ENCODE measurements at regions not wholly inside any gene's neighbourhood (a gene's known extent, or its start where the extent isn't known, plus 50 kb on each side); places are given as distances from the start of the nearest gene placed in this dataset.

DNA sequence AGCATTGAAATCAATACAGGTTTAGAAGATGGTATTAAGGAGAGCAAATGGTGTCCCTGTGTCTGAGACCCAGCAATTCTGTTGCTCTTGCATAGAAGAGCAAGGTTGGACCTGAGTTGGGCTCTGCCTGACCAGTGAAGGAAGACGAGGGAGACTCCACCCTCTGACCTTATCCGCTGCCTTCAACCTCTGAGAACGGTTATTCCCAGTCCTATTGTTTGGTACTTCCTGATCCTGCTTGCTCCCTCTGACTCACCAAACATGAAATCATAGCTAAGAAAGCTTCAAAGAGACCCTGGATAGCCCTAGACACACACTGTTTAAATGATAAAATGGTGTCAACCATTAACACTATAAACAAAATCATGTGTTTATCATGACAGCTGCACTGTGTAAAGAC, 218.5 kb downstream of the PLK2 start:
- DNase-seq: no peak
- TF ChIP-seq POLR2A (IDR thresholded peaks at IDR 0.05; ENCODE audit: low read length) (no peak), GATA1 (IDR thresholded peaks at IDR 0.05; ENCODE audit: low read depth, low read length) (no peak)

DNA sequence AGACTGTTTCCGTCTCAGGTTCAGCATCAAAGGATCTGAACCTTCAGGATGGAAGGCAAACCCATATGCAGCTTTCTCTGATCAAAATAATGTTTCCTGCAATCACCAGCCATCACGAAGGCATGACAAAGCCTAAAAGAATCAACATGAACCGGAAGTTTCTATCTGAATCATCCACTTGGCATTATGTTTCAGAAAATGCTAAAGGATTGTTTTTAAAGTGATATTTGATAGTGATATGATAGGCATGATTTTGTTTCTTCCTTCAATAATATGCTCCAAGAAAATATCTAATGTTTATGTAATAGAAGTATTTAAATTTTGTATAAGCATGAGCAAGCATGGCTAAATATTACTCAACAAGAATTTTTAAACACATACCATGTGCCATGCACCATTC, 219.6 kb downstream of the PLK2 start:
- TF ChIP-seq POLR2A (IDR thresholded peaks at IDR 0.05; ENCODE audit: low read length) (no peak), GATA1 (IDR thresholded peaks at IDR 0.05; ENCODE audit: low read depth, low read length) (no peak)
- DNase-seq: no peak

DNA sequence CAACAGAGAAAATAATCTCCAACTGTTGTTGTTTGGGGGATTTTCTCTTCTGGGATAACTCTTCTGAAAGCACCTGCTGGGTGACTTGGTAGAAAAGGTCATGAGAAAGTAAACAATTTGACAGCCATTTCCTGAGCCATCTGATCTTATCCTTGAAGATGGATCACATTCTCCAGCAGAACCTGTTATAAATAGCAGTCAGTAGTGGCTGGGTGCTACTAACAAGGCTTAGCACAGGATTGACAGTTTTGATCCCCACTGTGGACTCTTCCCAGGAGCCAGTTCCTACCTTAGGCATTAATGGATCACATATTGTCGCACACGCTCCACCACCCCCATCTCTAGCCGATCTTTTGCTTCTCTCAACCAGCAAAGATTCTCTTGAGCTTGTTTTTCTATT, 220.2 kb downstream of the PLK2 start:
- TF ChIP-seq GATA1 (IDR thresholded peaks at IDR 0.05; ENCODE audit: low read depth, low read length): no peak
- no peak for TF ChIP-seq POLR2A (IDR thresholded peaks at IDR 0.05; ENCODE audit: low read length)
- no peak for DNase-seq

DNA sequence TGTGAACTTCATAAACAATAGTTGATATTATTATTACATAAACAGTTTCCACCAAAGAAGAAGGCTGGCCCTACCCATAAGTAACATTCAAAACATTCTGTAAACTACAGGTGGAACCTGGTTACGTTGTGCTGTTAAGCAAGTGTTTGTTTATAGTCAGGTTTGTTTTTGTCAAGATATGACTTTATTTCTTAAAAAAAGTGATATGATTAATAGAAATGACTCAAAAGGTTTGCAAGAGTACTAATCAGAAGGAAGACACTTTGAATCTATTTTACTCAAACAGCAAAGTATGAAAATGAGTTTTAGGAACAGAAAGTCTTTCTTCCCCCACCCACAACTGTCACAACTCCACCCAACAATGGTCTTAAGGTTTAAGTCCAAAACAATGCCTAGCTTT, 220.8 kb downstream of the PLK2 start:
- no peak for DNase-seq
- TF ChIP-seq POLR2A (IDR thresholded peaks at IDR 0.05; ENCODE audit: low read length): no peak
- TF ChIP-seq GATA1 (IDR thresholded peaks at IDR 0.05; ENCODE audit: low read depth, low read length): no peak

DNA sequence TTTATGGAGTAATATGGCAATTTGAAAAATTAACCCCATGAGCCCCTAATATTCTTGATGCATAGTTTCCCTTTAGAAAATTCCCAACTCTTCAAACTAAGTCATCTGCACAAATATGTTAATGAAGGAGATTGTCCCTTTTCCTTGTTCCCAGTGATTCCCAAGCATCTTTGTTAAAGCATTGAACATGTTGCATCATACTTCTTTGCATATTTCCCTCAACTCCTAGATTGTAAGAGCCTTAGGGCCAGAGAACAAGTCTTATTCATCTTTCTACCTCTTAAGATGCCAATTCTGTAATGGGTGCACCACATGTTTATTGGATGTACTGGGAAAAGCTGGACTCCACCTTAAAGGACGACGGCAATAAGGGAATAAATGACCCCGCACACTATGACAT, 223.4 kb downstream of the PLK2 start:
- no peak for DNase-seq
- TF ChIP-seq GATA1 (IDR thresholded peaks at IDR 0.05; ENCODE audit: low read depth, low read length) (no peak), POLR2A (IDR thresholded peaks at IDR 0.05; ENCODE audit: low read length) (no peak)

DNA sequence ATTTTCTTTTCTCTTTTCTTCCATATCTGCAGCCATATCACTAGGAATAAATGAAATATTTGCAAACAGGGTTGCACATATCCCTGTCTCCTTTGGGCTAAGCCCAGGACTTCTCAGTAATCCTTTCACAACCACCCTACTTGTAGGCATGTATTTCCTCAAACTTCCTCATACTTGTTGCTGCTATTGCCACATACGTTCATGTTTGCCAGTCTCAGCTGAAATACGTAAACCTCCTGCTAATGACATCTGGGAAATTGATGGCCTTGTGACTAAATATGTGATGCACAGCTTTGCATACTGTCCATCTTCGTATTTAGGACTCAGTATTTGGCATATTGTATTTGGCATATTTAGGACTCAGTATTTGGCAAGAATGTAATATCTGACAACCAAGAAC, 224.6 kb downstream of the PLK2 start:
- TF ChIP-seq POLR2A (IDR thresholded peaks at IDR 0.05; ENCODE audit: low read length) (no peak), GATA1 (IDR thresholded peaks at IDR 0.05; ENCODE audit: low read depth, low read length) (no peak)
- no peak for DNase-seq

DNA sequence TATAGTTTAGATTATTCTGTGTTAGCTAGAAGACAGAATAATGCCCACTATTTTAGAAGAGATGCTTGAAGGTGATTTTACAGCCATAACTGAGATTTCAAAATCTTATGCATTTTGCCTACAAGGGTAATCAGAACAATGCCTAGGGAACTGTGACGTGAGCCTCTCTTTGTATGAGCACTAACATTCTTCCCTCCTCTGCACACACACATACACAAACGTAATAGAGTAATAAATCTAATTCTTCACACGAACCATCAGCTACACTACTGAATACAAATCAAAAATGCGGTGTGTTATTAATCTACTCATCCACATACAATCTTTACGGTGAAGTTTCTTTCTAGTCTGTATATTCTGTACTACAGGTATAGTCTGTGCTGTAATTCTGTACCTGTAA, 227.8 kb downstream of the PLK2 start:
- no peak for DNase-seq
- no peak for TF ChIP-seq POLR2A (IDR thresholded peaks at IDR 0.05; ENCODE audit: low read length)
- no peak for TF ChIP-seq GATA1 (IDR thresholded peaks at IDR 0.05; ENCODE audit: low read depth, low read length)

DNA sequence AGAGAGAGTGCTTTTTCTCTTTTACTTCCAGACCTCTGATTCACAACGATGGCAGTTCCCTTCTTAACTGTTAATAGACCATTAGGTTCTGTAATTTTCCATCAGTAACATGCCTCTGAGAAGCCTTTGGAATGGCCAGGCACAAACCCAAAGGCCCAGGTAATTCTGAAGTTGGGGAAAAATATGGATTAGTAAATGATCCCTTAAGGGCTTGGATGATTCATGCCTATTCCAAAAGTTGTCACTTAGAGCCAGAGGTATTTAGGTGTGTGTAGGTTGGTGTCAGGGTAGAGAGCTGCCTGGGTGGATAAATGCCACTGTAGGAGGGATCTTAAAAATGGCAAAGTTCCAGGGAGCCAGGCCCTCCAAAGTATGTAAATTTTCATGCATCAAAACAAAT, 228.8 kb downstream of the PLK2 start:
- TF ChIP-seq GATA1 (IDR thresholded peaks at IDR 0.05; ENCODE audit: low read depth, low read length) (no peak), POLR2A (IDR thresholded peaks at IDR 0.05; ENCODE audit: low read length) (no peak)
- no peak for DNase-seq

DNA sequence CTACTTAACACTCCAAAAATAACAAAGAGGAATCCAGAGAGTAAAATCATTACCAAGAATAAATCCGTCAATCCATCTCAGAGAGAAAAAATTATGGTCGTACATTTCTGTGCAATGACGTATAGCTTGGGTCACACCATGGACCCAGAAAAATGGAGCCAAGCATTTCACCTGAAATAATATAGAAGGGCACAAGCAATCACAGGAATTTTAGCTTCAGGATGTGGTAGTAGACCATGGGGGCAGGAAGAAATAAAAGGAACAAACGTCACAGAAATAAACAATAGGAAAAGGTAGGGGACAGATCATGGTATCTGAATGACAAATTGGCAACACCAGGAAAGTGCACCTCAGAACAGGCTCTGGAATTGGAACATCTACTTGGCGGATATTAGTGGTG, 231.0 kb downstream of the PLK2 start:
- TF ChIP-seq GATA1 (IDR thresholded peaks at IDR 0.05; ENCODE audit: low read depth, low read length) (no peak), POLR2A (IDR thresholded peaks at IDR 0.05; ENCODE audit: low read length) (no peak)
- no peak for DNase-seq

DNA sequence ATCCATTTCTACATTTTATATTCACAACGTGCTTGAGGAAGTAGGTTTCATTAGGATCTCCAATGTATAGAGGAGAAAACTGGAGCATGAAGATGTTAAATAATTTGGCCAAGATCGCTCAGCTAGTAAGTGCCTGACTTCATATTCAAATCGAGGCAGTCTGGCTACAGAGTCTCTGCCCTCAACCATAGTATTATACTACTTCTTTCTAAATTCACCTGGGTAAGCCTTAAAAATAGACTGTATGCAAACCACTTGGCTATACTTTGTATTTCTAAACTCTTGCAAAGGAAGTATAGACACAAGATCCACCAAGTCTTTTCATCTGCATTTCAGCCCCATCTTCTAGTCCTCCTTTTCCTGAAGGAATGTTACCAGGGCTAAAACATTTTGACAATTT, 232.0 kb downstream of the PLK2 start:
- TF ChIP-seq POLR2A (IDR thresholded peaks at IDR 0.05; ENCODE audit: low read length) (no peak), GATA1 (IDR thresholded peaks at IDR 0.05; ENCODE audit: low read depth, low read length) (no peak)

DNA sequence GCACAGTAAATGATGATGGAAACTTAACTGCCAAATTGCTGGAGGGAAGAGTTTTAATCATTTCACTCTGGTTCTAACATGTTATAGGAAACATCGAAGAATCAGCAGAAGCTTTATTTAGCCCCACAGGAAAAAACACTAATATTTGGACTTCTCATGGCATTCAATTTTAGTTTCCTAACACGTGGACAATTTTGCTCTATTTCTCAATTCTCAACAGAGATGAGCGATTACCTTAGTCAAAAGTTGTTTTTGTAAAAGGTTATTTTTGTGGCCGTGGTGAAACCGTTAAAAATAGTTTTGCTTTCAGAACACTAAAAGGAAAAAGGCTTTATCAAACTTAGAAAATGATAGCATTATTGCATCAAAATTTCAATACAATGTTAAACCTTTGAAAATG, 235.2 kb downstream of the PLK2 start:
- DNase-seq: no peak

More for the DNA sequence above, 232.0 kb downstream of the PLK2 start:
- no peak for DNase-seq

DNA sequence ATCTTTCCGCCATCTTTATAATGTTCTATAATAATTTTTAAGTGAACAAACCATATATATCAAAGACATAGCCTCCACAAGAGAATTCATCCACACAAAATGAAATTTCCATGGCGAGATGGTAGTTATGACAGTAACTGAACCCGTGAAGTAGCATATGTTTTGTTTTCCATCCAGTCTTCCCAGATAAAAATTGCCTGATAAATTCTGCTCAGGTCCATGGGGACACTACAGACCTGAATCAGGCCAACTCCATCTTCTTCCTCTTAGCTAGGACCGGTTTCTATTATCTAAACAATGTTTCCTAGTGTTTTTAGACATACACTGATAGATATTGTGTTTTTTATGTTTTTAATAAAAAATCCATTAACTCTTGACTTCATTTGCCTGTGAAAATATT, 235.7 kb downstream of the PLK2 start:
- TF ChIP-seq GATA1 (IDR thresholded peaks at IDR 0.05; ENCODE audit: low read depth, low read length): no peak
- no peak for TF ChIP-seq POLR2A (IDR thresholded peaks at IDR 0.05; ENCODE audit: low read length)
- DNase-seq: no peak

More for the DNA sequence above, 235.2 kb downstream of the PLK2 start:
- no peak for TF ChIP-seq GATA1 (IDR thresholded peaks at IDR 0.05; ENCODE audit: low read depth, low read length)

DNA sequence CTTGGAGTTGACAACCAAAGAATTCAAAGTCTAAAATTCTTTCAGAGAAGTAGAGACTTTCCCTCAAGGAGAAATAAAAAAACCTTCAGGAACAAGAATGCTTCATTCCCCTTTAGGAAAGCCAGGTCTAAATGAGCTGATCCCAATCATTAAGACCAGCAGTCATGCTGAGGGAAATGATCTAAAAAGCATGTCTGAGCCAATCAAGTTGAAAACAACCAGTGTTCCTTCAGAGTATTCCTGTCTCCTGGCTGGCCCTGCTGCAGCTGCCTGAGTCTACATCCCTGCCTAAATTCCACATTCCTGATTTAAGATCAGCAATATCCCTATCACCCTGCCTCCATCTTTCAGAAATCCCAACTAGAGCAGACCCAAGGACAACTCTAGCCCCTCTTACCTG, 244.5 kb downstream of the PLK2 start:
- TF ChIP-seq GATA1 (IDR thresholded peaks at IDR 0.05; ENCODE audit: low read depth, low read length) (no peak), POLR2A (IDR thresholded peaks at IDR 0.05; ENCODE audit: low read length) (no peak)

DNA sequence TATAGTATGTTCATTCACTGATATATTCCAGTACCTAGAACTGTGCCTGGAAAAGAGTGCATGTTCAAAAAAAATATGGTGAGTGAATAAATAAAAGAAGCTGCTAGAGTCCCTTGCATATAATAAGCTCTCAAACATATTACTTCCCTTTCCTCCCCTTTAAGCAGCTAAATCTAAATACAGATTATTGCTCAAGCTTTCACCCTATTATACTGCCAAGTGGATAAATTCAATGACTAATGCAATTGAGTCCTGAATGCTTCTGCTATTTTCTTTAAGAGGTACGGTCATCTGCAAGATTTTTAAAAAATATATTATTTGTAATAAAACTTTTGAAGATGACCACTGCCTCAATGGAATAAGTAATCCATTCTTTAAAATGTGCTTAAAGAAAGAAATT, 248.4 kb downstream of the PLK2 start:
- TF ChIP-seq POLR2A (IDR thresholded peaks at IDR 0.05; ENCODE audit: low read length) (no peak), GATA1 (IDR thresholded peaks at IDR 0.05; ENCODE audit: low read depth, low read length) (no peak)
- DNase-seq: no peak

More for the DNA sequence above, 244.5 kb downstream of the PLK2 start:
- DNase-seq: no peak

DNA sequence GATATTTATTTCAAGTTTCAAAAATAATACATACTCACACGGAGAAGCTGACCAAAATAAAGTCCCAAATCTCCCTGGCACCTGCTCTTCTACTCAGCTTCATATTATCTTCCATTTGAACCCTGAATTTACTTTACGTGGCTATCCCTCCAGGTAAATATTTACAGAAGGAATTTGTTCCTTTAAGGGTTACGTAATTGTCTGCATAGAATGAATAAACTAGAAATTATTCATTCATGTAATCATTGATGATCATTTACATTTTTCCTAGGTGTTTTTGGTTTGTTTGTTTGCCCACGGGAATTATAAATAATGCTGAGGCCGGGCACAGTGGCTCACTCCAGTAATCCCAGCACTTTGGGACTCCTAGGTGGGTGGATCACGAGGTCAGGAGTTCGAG, 251.2 kb downstream of the PLK2 start:
- DNase-seq: no peak
- TF ChIP-seq GATA1 (IDR thresholded peaks at IDR 0.05; ENCODE audit: low read depth, low read length) (no peak), POLR2A (IDR thresholded peaks at IDR 0.05; ENCODE audit: low read length) (no peak)

DNA sequence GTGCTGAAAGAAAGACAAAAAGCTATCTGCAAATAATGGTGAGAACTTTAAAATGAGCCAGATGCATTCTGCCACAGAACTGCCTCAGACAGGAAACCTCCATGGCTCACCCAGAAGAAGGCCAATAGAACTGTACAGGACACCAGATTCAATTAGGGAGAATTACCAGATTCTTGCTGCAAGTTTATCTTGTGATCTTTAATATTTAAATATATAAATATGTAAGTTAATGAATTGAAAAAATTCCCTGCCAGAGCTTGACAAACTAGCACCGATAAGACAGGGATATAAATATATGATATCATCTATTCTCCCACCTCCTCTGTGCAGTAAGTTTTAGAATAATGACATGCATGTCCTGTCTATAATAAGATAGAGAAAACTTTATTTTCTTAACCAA, 252.8 kb downstream of the PLK2 start:
- TF ChIP-seq GATA1 (IDR thresholded peaks at IDR 0.05; ENCODE audit: low read depth, low read length): no peak
- no peak for TF ChIP-seq POLR2A (IDR thresholded peaks at IDR 0.05; ENCODE audit: low read length)
- no peak for DNase-seq
